HUES48 (cell line): ENCODE measurements at regions not wholly inside any gene's neighbourhood (a gene's known extent, or its start where the extent isn't known, plus 50 kb on each side); places are given as distances from the start of the nearest gene placed in this dataset.

Source experiments
- H3K27ac ChIP-seq: one replicate; pipeline ENCODE4 v1.7.0; 2013; ENCODE audit warnings: low read depth, low read length, inconsistent platforms
- H3K27me3 ChIP-seq: 2 replicates; pipeline ENCODE4 v1.6.1; 2013; ENCODE audit warnings: mild to moderate bottlenecking, low read length; ENCODE audit not compliant: control insufficient read depth, insufficient read depth
- H3K36me3 ChIP-seq: 2 replicates; pipeline ENCODE4 v1.6.1; 2013; ENCODE audit warnings: low read length; ENCODE audit not compliant: control insufficient read depth, insufficient read depth
- H3K4me1 ChIP-seq: 2 replicates; pipeline ENCODE4 v1.6.1; 2013; ENCODE audit warnings: mild to moderate bottlenecking, low read length; ENCODE audit not compliant: control insufficient read depth, insufficient read depth
- H3K4me3 ChIP-seq: 2 replicates; pipeline ENCODE4 v1.5.1; 2013; ENCODE audit warnings: mild to moderate bottlenecking, low read depth, low read length
- H3K9ac ChIP-seq: 2 replicates; pipeline ENCODE4 v1.6.1; 2013; ENCODE audit warnings: mild to moderate bottlenecking, low read depth, low read length, moderate library complexity
- H3K9me3 ChIP-seq: 2 replicates; pipeline ENCODE4 v1.6.1; 2013; ENCODE audit warnings: low read length; ENCODE audit not compliant: control insufficient read depth, insufficient read depth

DNA sequence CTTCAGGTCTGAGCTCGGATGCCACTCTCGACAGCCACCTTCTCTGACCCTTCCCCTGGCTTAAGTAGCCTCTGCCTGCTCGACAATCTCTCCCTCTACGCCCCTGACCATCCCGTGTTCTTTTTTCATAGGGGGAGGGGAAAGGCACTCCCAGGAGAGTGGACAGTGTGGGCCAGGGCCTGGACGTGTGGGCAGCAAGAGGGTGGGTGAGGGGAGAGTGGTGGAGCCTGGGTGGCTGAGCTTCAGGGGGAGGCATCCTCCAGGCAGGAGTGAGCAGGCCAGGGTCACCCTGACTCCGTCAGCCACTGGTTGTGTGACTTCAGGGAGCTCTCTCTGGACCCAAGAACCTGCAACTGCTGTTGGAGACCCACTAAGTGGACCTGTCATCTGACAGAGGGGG, 92.7 kb downstream of the CEBPB start:
- Histone ChIP-seq H3K27me3 (no peaks in the 10 kb centered on the region), H3K4me1 (no peaks in the 10 kb centered on the region; the same call in 1 of the 2 replicates), H3K27ac (no peak overlapping the region), H3K9me3 (no peaks in the 10 kb centered on the region), H3K9ac (no peak overlapping the region), H3K4me3 (no peak overlapping the region), H3K36me3 (no peaks in the 10 kb centered on the region)

DNA sequence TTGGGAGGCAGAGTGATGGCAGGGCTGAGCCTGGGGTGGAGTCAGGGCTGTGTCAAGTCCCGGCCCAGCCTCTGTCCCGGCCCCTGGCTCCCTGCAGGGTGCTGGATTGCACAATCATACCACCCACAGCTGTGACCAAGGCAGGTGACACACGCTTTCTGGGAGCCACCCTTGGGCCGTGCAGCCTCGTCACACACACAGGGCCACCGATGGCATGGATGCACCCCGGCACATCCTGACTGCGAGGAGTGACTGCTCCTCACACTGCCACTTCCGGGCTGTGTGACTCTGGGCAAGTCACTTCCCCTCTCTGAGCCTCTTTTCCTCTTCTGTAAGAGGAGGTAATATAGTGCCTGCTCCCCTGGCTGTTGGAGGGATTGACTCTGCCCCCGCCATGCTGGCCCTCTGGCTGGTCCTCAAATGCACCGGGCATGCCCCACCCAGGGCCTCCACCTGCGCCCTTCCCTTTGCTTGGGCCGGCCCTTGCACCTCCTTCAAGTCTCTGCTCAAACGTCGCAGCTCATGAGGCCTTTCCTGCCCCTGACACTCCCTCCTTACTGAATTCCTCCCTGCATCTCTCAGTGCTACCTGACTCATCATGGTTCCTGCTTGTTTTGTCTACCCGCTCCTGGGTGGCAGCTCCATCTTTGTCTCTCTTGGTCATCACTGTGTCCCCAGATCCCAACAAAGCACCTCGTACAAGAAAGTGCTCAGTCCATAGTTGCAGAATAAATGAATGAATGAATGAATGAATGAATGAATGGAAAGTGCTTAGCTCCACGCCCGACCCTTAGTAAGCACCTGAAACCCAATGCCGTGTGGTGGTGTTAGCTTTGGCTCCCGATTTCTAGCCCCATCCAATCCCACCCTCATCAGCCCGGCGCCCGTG, 93.5 kb downstream of the CEBPB start:
- no peak overlapping the region for H3K27ac ChIP-seq
- H3K9ac ChIP-seq = no peak overlapping the region
- no peaks in the 10 kb centered on the region; the same call in 1 of the 2 replicates for H3K4me1 ChIP-seq
- H3K36me3 ChIP-seq = no peaks in the 10 kb centered on the region
- no peaks in the 10 kb centered on the region for H3K27me3 ChIP-seq
- H3K4me3 ChIP-seq = no peak overlapping the region
- H3K9me3 ChIP-seq = no peaks in the 10 kb centered on the region

DNA sequence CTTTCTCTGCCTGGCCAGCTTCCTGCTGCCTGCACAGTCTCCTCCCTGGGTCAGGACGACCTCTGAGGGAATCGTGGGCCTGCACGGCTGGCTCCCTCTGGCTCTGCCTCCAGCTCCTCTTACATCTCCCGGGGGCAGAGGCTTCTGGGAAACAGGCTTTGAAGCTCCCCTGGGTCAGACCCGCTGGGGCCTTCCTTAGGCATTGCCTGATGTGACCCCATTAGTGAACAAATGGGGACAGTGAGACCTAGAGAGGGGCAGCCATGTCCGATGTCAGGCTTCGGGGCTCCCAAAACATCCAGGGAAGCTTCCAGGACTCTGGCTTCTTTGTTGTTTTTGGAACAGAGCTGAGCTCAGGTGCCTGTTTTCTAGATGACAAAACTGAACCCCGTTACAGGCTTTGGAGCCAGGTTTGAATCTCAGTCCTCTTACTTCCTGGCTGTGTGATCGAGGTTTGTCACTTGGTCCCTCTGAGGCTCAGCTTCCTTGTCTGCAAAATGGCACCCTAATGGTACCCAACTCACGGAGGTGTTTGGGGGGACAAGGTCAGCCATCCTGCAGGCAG, 94.3 kb downstream of the CEBPB start:
- Histone ChIP-seq H3K4me3 (no peak overlapping the region), H3K9ac (no peak overlapping the region), H3K27ac (no peak overlapping the region), H3K9me3 (no peaks in the 10 kb centered on the region), H3K36me3 (no peaks in the 10 kb centered on the region), H3K27me3 (no peaks in the 10 kb centered on the region), H3K4me1 (no peaks in the 10 kb centered on the region; the same call in 1 of the 2 replicates)

DNA sequence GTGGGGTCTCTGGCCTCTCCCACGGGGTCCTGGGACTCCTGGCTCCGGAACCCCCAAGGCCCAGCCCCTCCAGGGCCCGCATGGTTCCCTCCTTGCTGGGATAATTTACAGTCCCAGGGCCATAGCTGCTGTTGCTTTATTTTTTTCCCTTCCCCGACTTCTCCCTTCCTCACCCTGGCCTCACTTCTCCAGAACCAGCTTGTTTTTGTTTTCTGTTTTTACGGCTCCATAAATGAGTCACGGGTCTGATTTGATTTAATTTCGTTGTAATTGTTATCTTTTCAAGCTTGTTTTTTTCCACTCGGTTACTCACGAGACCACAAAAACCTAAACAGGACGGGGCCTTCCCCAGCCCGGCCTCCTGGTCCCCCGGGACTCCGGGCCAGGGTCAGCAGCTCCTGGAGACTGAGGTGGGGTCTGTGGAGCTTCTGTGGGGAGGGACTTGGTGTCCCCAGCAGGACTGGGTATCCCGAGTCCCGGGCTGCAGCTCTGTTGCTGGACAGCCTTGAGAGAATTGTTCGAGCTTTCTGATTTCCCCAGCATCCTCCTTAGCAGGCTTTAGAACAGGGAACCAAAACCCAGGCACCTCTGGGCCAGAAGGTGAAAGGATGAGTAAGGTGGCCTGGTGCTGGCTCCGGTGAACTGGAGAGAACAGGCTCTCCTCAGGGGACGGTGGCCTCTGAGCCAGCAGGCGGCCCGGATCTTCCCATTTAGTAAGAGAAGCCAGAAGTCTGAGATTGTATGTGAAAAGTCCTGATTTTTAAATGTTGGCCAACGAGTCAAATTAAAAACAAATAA, 94.9 kb downstream of the CEBPB start:
- Histone ChIP-seq H3K27me3 (no peaks in the 10 kb centered on the region), H3K9me3 (no peaks in the 10 kb centered on the region), H3K27ac (no peak overlapping the region), H3K4me1 (no peaks in the 10 kb centered on the region; the same call in 1 of the 2 replicates), H3K9ac (no peak overlapping the region), H3K36me3 (no peaks in the 10 kb centered on the region), H3K4me3 (no peak overlapping the region)

DNA sequence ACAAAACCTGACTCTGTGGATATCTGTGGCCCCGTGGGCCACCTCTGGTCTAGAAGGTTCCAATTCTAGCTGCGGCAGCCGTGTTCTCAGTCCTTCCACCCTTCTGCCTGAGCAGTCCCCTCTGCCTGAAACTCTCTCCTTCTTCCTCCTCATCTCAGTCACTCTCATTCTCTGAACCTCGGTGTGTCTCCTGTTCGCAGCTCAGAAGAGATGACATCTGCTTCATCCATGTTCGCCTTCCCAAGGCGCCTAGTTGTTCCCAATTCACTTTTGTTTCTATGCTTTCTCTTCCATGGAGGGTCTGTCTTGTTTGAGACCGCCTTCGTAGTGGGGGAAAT, 95.5 kb downstream of the CEBPB start:
- Histone ChIP-seq H3K4me3 (no peak overlapping the region), H3K9me3 (no peaks in the 10 kb centered on the region), H3K36me3 (no peaks in the 10 kb centered on the region), H3K4me1 (no peaks in the 10 kb centered on the region; the same call in 1 of the 2 replicates), H3K27ac (no peak overlapping the region), H3K27me3 (no peaks in the 10 kb centered on the region), H3K9ac (no peak overlapping the region)

DNA sequence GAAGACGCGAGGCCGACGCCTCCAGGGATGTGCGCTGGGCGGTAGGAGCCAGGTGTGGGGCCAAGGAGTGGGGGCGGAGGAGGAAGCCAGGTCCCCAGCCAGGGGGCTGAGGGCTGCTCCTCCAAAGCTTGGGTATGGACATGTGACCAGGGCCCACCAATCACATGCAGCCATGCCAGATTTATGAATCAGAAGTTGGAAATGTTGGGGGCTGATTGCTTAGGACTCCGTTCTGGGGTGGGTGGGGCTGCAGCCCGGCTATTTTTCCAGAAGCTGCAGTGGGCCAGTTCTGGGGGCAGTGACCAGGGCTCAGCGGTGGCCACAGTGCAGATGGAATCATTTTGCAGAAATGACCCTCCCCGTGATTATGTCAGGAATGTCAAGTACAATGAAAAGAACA, 96.0 kb downstream of the CEBPB start:
- no peaks in the 10 kb centered on the region for H3K36me3 ChIP-seq
- H3K9me3 ChIP-seq = no peaks in the 10 kb centered on the region
- H3K9ac ChIP-seq = no peak overlapping the region
- H3K4me3 ChIP-seq = no peak overlapping the region
- no peak overlapping the region for H3K27ac ChIP-seq
- no peaks in the 10 kb centered on the region for H3K27me3 ChIP-seq
- H3K4me1 ChIP-seq = no peaks in the 10 kb centered on the region; the same call in 1 of the 2 replicates

DNA sequence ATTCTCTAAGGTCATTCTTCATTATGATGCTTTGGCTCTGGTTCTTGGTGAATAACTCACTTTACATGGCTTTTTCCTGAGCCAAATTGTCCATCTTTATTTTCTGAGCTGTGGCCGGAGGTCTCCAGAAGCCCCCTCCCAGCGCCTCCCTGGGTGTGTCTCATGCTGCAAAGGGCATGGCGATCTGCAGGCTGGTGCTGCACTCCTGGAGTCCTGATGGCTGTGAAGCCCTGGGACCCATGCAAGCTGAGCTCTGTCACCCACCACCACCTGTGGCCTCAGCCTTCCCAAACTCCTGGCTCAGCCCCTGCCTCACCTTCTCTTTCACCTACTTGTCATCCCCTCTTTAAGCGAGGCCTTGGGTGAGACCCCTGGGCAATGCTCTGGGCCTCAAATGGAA, 96.9 kb downstream of the CEBPB start:
- no peak overlapping the region for H3K4me3 ChIP-seq
- H3K27me3 ChIP-seq = no peaks in the 10 kb centered on the region
- H3K36me3 ChIP-seq = no peaks in the 10 kb centered on the region
- no peaks in the 10 kb centered on the region for H3K9me3 ChIP-seq
- H3K4me1 ChIP-seq = no peaks in the 10 kb centered on the region; the same call in 1 of the 2 replicates
- H3K27ac ChIP-seq = no peak overlapping the region
- no peak overlapping the region for H3K9ac ChIP-seq

DNA sequence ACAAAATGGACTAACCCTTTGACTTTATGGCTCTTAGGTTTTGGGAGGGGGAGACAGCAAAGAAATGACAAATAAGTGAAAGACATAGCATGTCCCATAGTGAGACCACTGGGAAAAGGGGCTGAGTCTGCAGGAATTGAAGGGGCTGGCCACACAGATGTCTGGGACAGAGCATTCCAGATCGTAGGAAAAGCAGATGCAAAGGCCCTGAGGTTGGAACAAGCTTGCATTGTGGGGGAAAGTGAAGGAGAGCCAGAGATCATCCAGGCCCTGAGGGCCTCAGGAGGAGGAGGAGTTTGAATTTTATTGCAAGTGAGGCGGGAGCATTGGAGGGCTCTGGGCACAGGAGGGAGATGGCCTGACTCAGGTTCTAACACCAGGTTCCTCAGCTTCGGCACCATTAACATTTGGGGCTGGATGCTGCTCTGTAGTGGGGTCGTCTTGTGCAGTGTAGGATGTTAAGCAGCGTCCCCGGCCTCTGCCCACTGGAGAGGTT, 97.5 kb downstream of the CEBPB start:
- H3K36me3 ChIP-seq = no peaks in the 10 kb centered on the region
- H3K9ac ChIP-seq = no peak overlapping the region
- no peaks in the 10 kb centered on the region for H3K9me3 ChIP-seq
- no peak overlapping the region for H3K4me3 ChIP-seq
- peaks cover 3% of the 10 kb centered on the region; the same call in 1 of the 2 replicates for H3K4me1 ChIP-seq
- no peaks in the 10 kb centered on the region for H3K27me3 ChIP-seq
- H3K27ac ChIP-seq = no peak overlapping the region

DNA sequence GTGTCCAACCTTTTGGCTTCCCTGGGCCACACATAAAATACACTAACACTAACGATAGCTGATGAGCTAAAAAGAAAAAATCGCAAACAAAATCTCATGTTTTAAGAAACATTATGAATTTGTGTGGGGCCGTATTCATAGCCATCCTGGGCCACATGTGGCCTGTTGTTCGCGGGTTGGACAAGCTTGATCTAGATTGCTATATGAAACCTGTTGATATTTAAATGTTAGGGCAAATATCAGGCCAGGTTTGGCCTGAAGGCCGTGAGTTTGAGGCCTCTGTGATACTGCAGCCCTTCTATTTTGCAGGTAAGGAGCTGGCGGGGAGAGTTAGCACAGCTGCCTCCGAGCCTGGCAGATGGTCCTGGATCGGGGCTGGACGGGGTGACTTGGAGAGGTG, 99.0 kb downstream of the CEBPB start:
- H3K36me3 ChIP-seq = no peaks in the 10 kb centered on the region
- peaks cover 3% of the 10 kb centered on the region; the same call in 1 of the 2 replicates for H3K4me1 ChIP-seq
- no peaks in the 10 kb centered on the region for H3K27me3 ChIP-seq
- no peak overlapping the region for H3K27ac ChIP-seq
- no peak overlapping the region for H3K4me3 ChIP-seq
- no peak overlapping the region for H3K9ac ChIP-seq
- H3K9me3 ChIP-seq = no peaks in the 10 kb centered on the region

DNA sequence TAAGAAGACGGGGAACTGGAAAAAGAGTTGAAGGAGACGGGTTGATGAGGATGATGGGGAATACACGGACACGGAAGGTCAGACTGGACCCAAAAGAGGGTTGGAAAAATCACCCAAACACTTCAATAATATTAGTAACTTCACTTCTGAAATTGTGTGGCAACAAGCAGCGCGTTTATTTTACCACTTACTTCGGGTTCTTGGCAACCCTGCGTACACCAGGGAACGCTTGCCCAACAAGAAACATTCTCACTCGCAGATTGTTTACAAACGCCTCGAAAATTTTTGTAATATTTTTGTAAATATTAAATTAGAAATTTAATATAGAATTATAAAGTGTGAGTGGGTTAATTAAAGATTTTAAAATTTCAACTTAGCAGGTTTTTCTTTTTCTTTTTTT, 99.5 kb downstream of the CEBPB start:
- Histone ChIP-seq H3K27ac (no peak overlapping the region), H3K36me3 (no peaks in the 10 kb centered on the region), H3K9me3 (no peaks in the 10 kb centered on the region), H3K4me3 (no peak overlapping the region), H3K27me3 (no peaks in the 10 kb centered on the region), H3K4me1 (peaks cover 3% of the 10 kb centered on the region; the same call in 1 of the 2 replicates), H3K9ac (no peak overlapping the region)
